HEK293 (cell line): ENCODE measurements at regions not wholly inside any gene's neighbourhood (a gene's known extent, or its start where the extent isn't known, plus 50 kb on each side); places are given as distances from the start of the nearest gene placed in this dataset.

ENCODE experiments used
- BCL11A ChIP-seq: fragments of 450-650 bp; formaldehyde crosslinking; IDR thresholded peaks from 2 replicates; pipeline ENCODE4 v1.5.1; 2016; ENCODE audit warnings: low read depth, missing biosample characterization, missing genetic modification characterization
- ELK4 ChIP-seq: IDR thresholded peaks from 2 replicates; pipeline ENCODE4 v1.6.1; 2011; ENCODE audit warnings: mild to moderate bottlenecking, low read depth, low read length, borderline replicate concordance
- GFI1B ChIP-seq: fragments of 450-650 bp; formaldehyde crosslinking; IDR thresholded peaks from 2 replicates; pipeline ENCODE4 v1.5.1; 2016; ENCODE audit warnings: missing biosample characterization, missing genetic modification characterization
- HOXD13 ChIP-seq: sonication (generic); formaldehyde crosslinking; IDR thresholded peaks from 2 replicates; pipeline ENCODE4 v1.8.0; 2022; ENCODE audit warnings: missing genetic modification reagents, borderline replicate concordance
- SP7 ChIP-seq: fragments of 450-650 bp; formaldehyde crosslinking; IDR thresholded peaks from 2 replicates; pipeline ENCODE4 v1.5.1; 2016; ENCODE audit warnings: missing biosample characterization, missing genetic modification characterization
- TRIM28 ChIP-seq: IDR thresholded peaks from 2 replicates; pipeline ENCODE4 v1.6.1; 2011; ENCODE audit warnings: low read length, control low read depth, borderline replicate concordance
- YY2 ChIP-seq: fragments of 450-650 bp; formaldehyde crosslinking; IDR thresholded peaks from 2 replicates; pipeline ENCODE4 v1.5.1; 2016; ENCODE audit warnings: missing biosample characterization, missing genetic modification characterization
- ZBTB21 ChIP-seq: fragments of 450-650 bp; formaldehyde crosslinking; IDR thresholded peaks from 2 replicates; pipeline ENCODE4 v1.5.1; 2017; ENCODE audit warnings: missing biosample characterization, missing genetic modification characterization
- ZBTB7A ChIP-seq: fragments of 450-650 bp; formaldehyde crosslinking; IDR thresholded peaks from 2 replicates; pipeline ENCODE4 v1.5.1; 2016; ENCODE audit warnings: low read depth, missing biosample characterization, missing genetic modification characterization
- ZEB2 ChIP-seq: fragments of 450-650 bp; formaldehyde crosslinking; IDR thresholded peaks from 2 replicates; pipeline ENCODE4 v1.5.1; 2016; ENCODE audit warnings: missing biosample characterization, missing genetic modification characterization
- ZFP41 ChIP-seq: fragments of 450-650 bp; formaldehyde crosslinking; IDR thresholded peaks from 2 replicates; pipeline ENCODE4 v1.5.1; 2016; ENCODE audit warnings: missing biosample characterization, missing genetic modification characterization, borderline replicate concordance
- ZNF133 ChIP-seq: fragments of 450-650 bp; formaldehyde crosslinking; IDR thresholded peaks from 2 replicates; pipeline ENCODE4 v1.5.1; 2016; ENCODE audit warnings: missing biosample characterization, missing genetic modification characterization
- ZNF157 ChIP-seq: fragments of 450-650 bp; formaldehyde crosslinking; IDR thresholded peaks from 2 replicates; pipeline ENCODE4 v1.5.1; 2016; ENCODE audit warnings: missing biosample characterization, missing genetic modification characterization
- ZNF175 ChIP-seq: fragments of 450-650 bp; formaldehyde crosslinking; IDR thresholded peaks from 2 replicates; pipeline ENCODE4 v1.5.1; 2016; ENCODE audit warnings: missing biosample characterization, missing genetic modification characterization
- ZNF221 ChIP-seq: fragments of 450-650 bp; formaldehyde crosslinking; IDR thresholded peaks from 2 replicates; pipeline ENCODE4 v1.5.1; 2017; ENCODE audit warnings: missing biosample characterization, missing genetic modification characterization, borderline replicate concordance
- ZNF24 ChIP-seq: fragments of 450-650 bp; formaldehyde crosslinking; IDR thresholded peaks from 2 replicates; pipeline ENCODE4 v1.5.1; 2016; ENCODE audit warnings: missing biosample characterization, missing genetic modification characterization
- ZNF274 ChIP-seq, 2 experiments: fragments of 200-500 bp in 1 of 2; fragments of 450-650 bp in 1 of 2; sonication (Bioruptor generic) in 1 of 2; formaldehyde crosslinking in 1 of 2; IDR thresholded peaks; 2 replicates each; pipeline versions ENCODE4 v1.5.1 to v1.6.1; 2014 to 2016; ENCODE audit warnings: borderline replicate concordance in 1 of 2, inconsistent platforms in 1 of 2, low read length in 1 of 2, missing biosample characterization in 1 of 2, missing genetic modification characterization in 1 of 2
- ZNF366 ChIP-seq: fragments of 450-650 bp; formaldehyde crosslinking; conservative IDR thresholded peaks from 2 replicates; pipeline ENCODE4 v1.5.1; 2016; ENCODE audit warnings: missing biosample characterization, missing genetic modification characterization
- ZNF449 ChIP-seq: fragments of 450-650 bp; formaldehyde crosslinking; IDR thresholded peaks from 2 replicates; pipeline ENCODE4 v1.5.1; 2017; ENCODE audit warnings: missing biosample characterization, mild to moderate bottlenecking, missing genetic modification characterization, moderate library complexity
- ZNF544 ChIP-seq: fragments of 450-650 bp; formaldehyde crosslinking; IDR thresholded peaks from 2 replicates; pipeline ENCODE4 v1.5.0; 2017; ENCODE audit warnings: missing biosample characterization, missing genetic modification characterization
- ZNF549 ChIP-seq: fragments of 450-650 bp; IDR thresholded peaks from 2 replicates; pipeline ENCODE4 v1.5.1; 2018; ENCODE audit warnings: missing biosample characterization, missing genetic modification characterization, mild to moderate bottlenecking, inconsistent platforms, moderate library complexity
- ZNF600 ChIP-seq: fragments of 450-650 bp; formaldehyde crosslinking; IDR thresholded peaks from 2 replicates; pipeline ENCODE4 v1.5.1; 2016; ENCODE audit warnings: missing biosample characterization, missing genetic modification characterization
- ZNF776 ChIP-seq: fragments of 450-650 bp; formaldehyde crosslinking; IDR thresholded peaks from 2 replicates; pipeline ENCODE4 v1.5.0; 2017; ENCODE audit warnings: missing biosample characterization, missing genetic modification characterization, borderline replicate concordance
- ZSCAN23 ChIP-seq: fragments of 450-650 bp; formaldehyde crosslinking; IDR thresholded peaks from 2 replicates; pipeline ENCODE4 v1.5.1; 2016; ENCODE audit warnings: missing biosample characterization, missing genetic modification characterization
- TF ChIP-seq, protein P1 (sequence below): fragments of 450-650 bp; formaldehyde crosslinking; IDR thresholded peaks from 2 replicates; pipeline ENCODE4 v1.5.1; 2017; ENCODE audit warnings: missing biosample characterization, missing genetic modification characterization
- TF ChIP-seq, protein P2 (sequence below): fragments of 450-650 bp; formaldehyde crosslinking; IDR thresholded peaks from 2 replicates; pipeline ENCODE4 v1.5.1; 2017; ENCODE audit warnings: missing biosample characterization, missing genetic modification characterization
- TF ChIP-seq, protein P3 (sequence below): fragments of 450-650 bp; formaldehyde crosslinking; IDR thresholded peaks from 2 replicates; pipeline ENCODE4 v1.5.1; 2016; ENCODE audit warnings: missing biosample characterization, missing genetic modification characterization
- TF ChIP-seq, protein P4 (sequence below): fragments of 450-650 bp; formaldehyde crosslinking; IDR thresholded peaks from 2 replicates; pipeline ENCODE4 v1.5.1; 2016; ENCODE audit warnings: missing biosample characterization, missing genetic modification characterization
- TF ChIP-seq, protein P5 (sequence below): fragments of 450-650 bp; formaldehyde crosslinking; IDR thresholded peaks from 2 replicates; pipeline ENCODE4 v1.5.1; 2016; ENCODE audit warnings: missing biosample characterization, missing genetic modification characterization

- TF ChIP-seq, protein P1, sequence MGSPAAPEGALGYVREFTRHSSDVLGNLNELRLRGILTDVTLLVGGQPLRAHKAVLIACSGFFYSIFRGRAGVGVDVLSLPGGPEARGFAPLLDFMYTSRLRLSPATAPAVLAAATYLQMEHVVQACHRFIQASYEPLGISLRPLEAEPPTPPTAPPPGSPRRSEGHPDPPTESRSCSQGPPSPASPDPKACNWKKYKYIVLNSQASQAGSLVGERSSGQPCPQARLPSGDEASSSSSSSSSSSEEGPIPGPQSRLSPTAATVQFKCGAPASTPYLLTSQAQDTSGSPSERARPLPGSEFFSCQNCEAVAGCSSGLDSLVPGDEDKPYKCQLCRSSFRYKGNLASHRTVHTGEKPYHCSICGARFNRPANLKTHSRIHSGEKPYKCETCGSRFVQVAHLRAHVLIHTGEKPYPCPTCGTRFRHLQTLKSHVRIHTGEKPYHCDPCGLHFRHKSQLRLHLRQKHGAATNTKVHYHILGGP (tag by site-specific recombination): no peak
- no peak for TF ChIP-seq ZNF157 (tag by site-specific recombination)
- no peak for TF ChIP-seq SP7 (tag by site-specific recombination)
- no peak; the same call in 1 of the 2 replicates for TF ChIP-seq ZNF776 (tag by site-specific recombination)
- TF ChIP-seq, protein P2, sequence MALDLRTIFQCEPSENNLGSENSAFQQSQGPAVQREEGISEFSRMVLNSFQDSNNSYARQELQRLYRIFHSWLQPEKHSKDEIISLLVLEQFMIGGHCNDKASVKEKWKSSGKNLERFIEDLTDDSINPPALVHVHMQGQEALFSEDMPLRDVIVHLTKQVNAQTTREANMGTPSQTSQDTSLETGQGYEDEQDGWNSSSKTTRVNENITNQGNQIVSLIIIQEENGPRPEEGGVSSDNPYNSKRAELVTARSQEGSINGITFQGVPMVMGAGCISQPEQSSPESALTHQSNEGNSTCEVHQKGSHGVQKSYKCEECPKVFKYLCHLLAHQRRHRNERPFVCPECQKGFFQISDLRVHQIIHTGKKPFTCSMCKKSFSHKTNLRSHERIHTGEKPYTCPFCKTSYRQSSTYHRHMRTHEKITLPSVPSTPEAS (tag by site-specific recombination): 0 out of 2 replicates have a peak, but pooled peaks have one; percentile 19
- TF ChIP-seq ZNF133: no peak
- no peak for TF ChIP-seq ZNF221 (tag by site-specific recombination)
- TF ChIP-seq ZNF549 (tag by site-specific recombination): no peak
- TF ChIP-seq ZEB2 (tag by site-specific recombination): peak; percentile 34; the same call in 1 of the 2 replicates
- TF ChIP-seq ZNF600: no peak
- no peak for TF ChIP-seq GFI1B
- TF ChIP-seq ZSCAN23 (tag by site-specific recombination): no peak
- no peak for TF ChIP-seq TRIM28
- TF ChIP-seq ZNF175 (tag by site-specific recombination): no peak
- no peak for TF ChIP-seq BCL11A (tag by site-specific recombination)
- no peak for TF ChIP-seq ZBTB21 (tag by site-specific recombination)
- no peak for TF ChIP-seq ZFP41 (tag by site-specific recombination)
- TF ChIP-seq ZNF24: no peak
- no peak for TF ChIP-seq HOXD13 (CRISPR knock-in tag)
- TF ChIP-seq ZNF449 (tag by site-specific recombination): no peak
- TF ChIP-seq, protein P3, sequence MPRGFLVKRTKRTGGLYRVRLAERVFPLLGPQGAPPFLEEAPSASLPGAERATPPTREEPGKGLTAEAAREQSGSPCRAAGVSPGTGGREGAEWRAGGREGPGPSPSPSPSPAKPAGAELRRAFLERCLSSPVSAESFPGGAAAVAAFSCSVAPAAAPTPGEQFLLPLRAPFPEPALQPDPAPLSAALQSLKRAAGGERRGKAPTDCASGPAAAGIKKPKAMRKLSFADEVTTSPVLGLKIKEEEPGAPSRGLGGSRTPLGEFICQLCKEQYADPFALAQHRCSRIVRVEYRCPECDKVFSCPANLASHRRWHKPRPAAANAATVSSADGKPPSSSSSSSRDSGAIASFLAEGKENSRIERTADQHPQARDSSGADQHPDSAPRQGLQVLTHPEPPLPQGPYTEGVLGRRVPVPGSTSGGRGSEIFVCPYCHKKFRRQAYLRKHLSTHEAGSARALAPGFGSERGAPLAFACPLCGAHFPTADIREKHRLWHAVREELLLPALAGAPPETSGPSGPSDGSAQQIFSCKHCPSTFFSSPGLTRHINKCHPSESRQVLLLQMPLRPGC (tag by site-specific recombination): no peak
- TF ChIP-seq YY2: peak; percentile 51; the same call in 1 of the 2 replicates
- TF ChIP-seq, protein P4, sequence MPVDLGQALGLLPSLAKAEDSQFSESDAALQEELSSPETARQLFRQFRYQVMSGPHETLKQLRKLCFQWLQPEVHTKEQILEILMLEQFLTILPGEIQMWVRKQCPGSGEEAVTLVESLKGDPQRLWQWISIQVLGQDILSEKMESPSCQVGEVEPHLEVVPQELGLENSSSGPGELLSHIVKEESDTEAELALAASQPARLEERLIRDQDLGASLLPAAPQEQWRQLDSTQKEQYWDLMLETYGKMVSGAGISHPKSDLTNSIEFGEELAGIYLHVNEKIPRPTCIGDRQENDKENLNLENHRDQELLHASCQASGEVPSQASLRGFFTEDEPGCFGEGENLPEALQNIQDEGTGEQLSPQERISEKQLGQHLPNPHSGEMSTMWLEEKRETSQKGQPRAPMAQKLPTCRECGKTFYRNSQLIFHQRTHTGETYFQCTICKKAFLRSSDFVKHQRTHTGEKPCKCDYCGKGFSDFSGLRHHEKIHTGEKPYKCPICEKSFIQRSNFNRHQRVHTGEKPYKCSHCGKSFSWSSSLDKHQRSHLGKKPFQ (tag by site-specific recombination): no peak
- no peak for TF ChIP-seq ZNF274 (IDR thresholded peaks at IDR 0.05; ENCODE audit: low read length)
- no peak for TF ChIP-seq ZNF274 (tag by site-specific recombination; IDR thresholded peaks at IDR 0.05; ENCODE audit: borderline replicate concordance)
- TF ChIP-seq ZNF366 (tag by site-specific recombination): no peak
- no peak for TF ChIP-seq ZBTB7A (tag by site-specific recombination)
- TF ChIP-seq, protein P5, sequence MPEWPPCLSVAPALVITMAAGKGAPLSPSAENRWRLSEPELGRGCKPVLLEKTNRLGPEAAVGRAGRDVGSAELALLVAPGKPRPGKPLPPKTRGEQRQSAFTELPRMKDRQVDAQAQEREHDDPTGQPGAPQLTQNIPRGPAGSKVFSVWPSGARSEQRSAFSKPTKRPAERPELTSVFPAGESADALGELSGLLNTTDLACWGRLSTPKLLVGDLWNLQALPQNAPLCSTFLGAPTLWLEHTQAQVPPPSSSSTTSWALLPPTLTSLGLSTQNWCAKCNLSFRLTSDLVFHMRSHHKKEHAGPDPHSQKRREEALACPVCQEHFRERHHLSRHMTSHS: no peak
- TF ChIP-seq ZNF544 (tag by site-specific recombination): no peak
- TF ChIP-seq ELK4: no peak
These were observed 95.5 kb upstream of the ATP8B1 start (continued) for GRCh38 chr18:57898506-57899124.
